ENCODE measurements at regions not wholly inside any gene's neighbourhood (a gene's known extent, or its start where the extent isn't known, plus 50 kb on each side); places are given as distances from the start of the nearest gene placed in this dataset.

- no peak for DNase-seq
Observed at GRCh38 chr10:59096631-59097030, 79.8 kb upstream of the PHYHIPL start.

GRCh38 chr10:59098387-59098786 lies 78.1 kb upstream of the PHYHIPL start:
- DNase-seq, result peak; percentile 76

GRCh38 chr10:59098831-59099452 lies 77.5 kb upstream of the PHYHIPL start:
- peak; percentile 84 for DNase-seq

GRCh38 chr10:59099481-59099880 lies 77.0 kb upstream of the PHYHIPL start:
- peak; percentile 72 for DNase-seq

- no peak for DNase-seq
Observed at GRCh38 chr10:59102394-59102793, 74.0 kb upstream of the PHYHIPL start.

GRCh38 chr10:59104186-59104585 lies 72.3 kb upstream of the PHYHIPL start:
- DNase-seq, result no peak

GRCh38 chr10:59106441-59106840 lies 70.0 kb upstream of the PHYHIPL start:
- no peak for DNase-seq

GRCh38 chr10:59107147-59107546 lies 69.3 kb upstream of the PHYHIPL start:
- no peak for DNase-seq

- no peak for DNase-seq
Observed at GRCh38 chr10:59108296-59108870, 68.1 kb upstream of the PHYHIPL start.

- no peak for DNase-seq
Observed at GRCh38 chr10:59108886-59109288, 67.6 kb upstream of the PHYHIPL start.

GRCh38 chr10:59109826-59110225 lies 66.6 kb upstream of the PHYHIPL start:
- no peak for DNase-seq

GRCh38 chr10:59124187-59124586 lies 52.3 kb upstream of the PHYHIPL start:
- DNase-seq, result no peak

GRCh38 chr10:59125666-59126065 lies 50.8 kb upstream of the PHYHIPL start:
- no peak for DNase-seq

- no peak for DNase-seq
Observed at GRCh38 chr10:59126261-59126660, 50.2 kb upstream of the PHYHIPL start.

All from NCI-H1694 treated with DMSO at 0.1 percent for 48 hours (cell line).